B cell (primary cell): ENCODE measurements at regions not wholly inside any gene's neighbourhood (a gene's known extent, or its start where the extent isn't known, plus 50 kb on each side); places are given as distances from the start of the nearest gene placed in this dataset.

Experiments
- ATAC-seq: fragments of 200-7000 bp; cut with Tn5 transposase; one replicate; pipeline ENCODE4 v1.10.0; 2021; ENCODE audit warnings: low read depth, mild to moderate bottlenecking, moderate number of reproducible peaks, moderate library complexity
- CTCF ChIA-PET: fragments of 350-600 bp; sonication (Branson Sonifier 250); formaldehyde crosslinking; loops from one replicate; lab custom pipeline; 2021; ENCODE audit warnings: antibody characterized with exemption, inconsistent platforms; lab: Charles Lee
- POLR2A ChIA-PET: fragments of 350-600 bp; sonication (Branson Sonifier 250); formaldehyde crosslinking; loops from one replicate; lab custom pipeline; 2021; ENCODE audit warnings: antibody characterized with exemption; lab: Charles Lee
- DNase-seq: peaks from one replicate; pipeline ENCODE4 v3.0.0; 2013
- H2AFZ ChIP-seq: 2 replicates; pipeline ENCODE4 v1.6.1; 2012; ENCODE audit warnings: mild to moderate bottlenecking, low read depth, low read length; ENCODE audit not compliant: insufficient read depth, poor library complexity, severe bottlenecking
- H3K27ac ChIP-seq, 2 donors: 1 replicate in 1 of 2; 2 replicates in 1 of 2; pipeline ENCODE4 v1.5.1; 2012 to 2013; ENCODE audit warnings: low read length in 2 of 2, mild to moderate bottlenecking in 2 of 2, moderate library complexity in 1 of 2
- H3K27me3 ChIP-seq, 4 experiments: fragments of 200-600 bp in 1 of 4; sonication (generic) in 1 of 4; replicated peaks in 1 of 4; 1 replicate in 2 of 4; 2 replicates in 2 of 4; pipeline versions ENCODE4 v1.6.1 to v1.7.0; 2013 to 2016; ENCODE audit warnings: low read length in 3 of 4, mild to moderate bottlenecking in 2 of 4, mixed read lengths in 1 of 4, moderate library complexity in 1 of 4; ENCODE audit not compliant: insufficient read depth in 4 of 4, control insufficient read depth in 3 of 4; ENCODE audit errors: control extremely low read depth in 1 of 4
- H3K36me3 ChIP-seq, 2 experiments: replicated peaks in 1 of 2; 1 replicate in 1 of 2; 2 replicates in 1 of 2; pipeline versions ENCODE4 v1.6.1 to v1.7.1; 2013; ENCODE audit warnings: low read length in 1 of 2; ENCODE audit not compliant: insufficient read depth in 2 of 2, control insufficient read depth in 1 of 2; ENCODE audit errors: control extremely low read depth in 1 of 2, extremely low read depth in 1 of 2
- H3K4me1 ChIP-seq, 2 donors: fragments of 200-600 bp in 1 of 2; sonication (generic) in 1 of 2; 1 replicate in 1 of 2; 2 replicates in 1 of 2; pipeline versions ENCODE4 v1.5.1 to v1.6.1; 2013 to 2017; ENCODE audit warnings: low read length in 2 of 2; ENCODE audit not compliant: control insufficient read depth in 2 of 2, insufficient read depth in 2 of 2
- H3K4me2 ChIP-seq: replicated peaks from 2 replicates; pipeline ENCODE3; 2012; ENCODE audit warnings: mild to moderate bottlenecking, low read depth, low read length; ENCODE audit not compliant: poor library complexity, severe bottlenecking
- H3K4me3 ChIP-seq, 5 experiments: fragments of 200-600 bp in 1 of 5; sonication (generic) in 1 of 5; 1 replicate in 3 of 5; 2 replicates in 2 of 5; pipeline versions ENCODE4 v1.5.1 to v1.7.0; 2011 to 2016; ENCODE audit warnings: low read length in 4 of 5, mild to moderate bottlenecking in 4 of 5, low read depth in 2 of 5, control low read depth in 1 of 5, moderate library complexity in 1 of 5; ENCODE audit not compliant: insufficient read depth in 1 of 5; ENCODE audit errors: control extremely low read depth in 1 of 5, extremely low read depth in 1 of 5
- H3K79me2 ChIP-seq: fragments of 200-600 bp; sonication (generic); one replicate; pipeline ENCODE4 v1.6.0; 2016; ENCODE audit warnings: low read length; ENCODE audit not compliant: control insufficient read depth, insufficient read depth
- H3K9ac ChIP-seq: fragments of 200-600 bp; sonication (generic); 2 replicates; pipeline ENCODE4 v1.6.1; 2017; ENCODE audit warnings: mild to moderate bottlenecking, low read length, moderate library complexity
- H3K9me3 ChIP-seq, 3 donors: one replicate each; pipeline versions ENCODE4 v1.6.1 to v1.7.1; 2013; ENCODE audit warnings: low read length in 2 of 3; ENCODE audit not compliant: control insufficient read depth in 2 of 3, insufficient read depth in 1 of 3; ENCODE audit errors: control extremely low read depth in 1 of 3
- H4K20me1 ChIP-seq: 2 replicates; pipeline ENCODE4 v1.6.0; 2012; ENCODE audit warnings: mild to moderate bottlenecking, low read length; ENCODE audit not compliant: insufficient read depth, control insufficient read depth, poor library complexity, severe bottlenecking
- H3K27ac Mint-ChIP-seq: one replicate; pipeline ENCODE4 v1.8.0; 2021; ENCODE audit warnings: mixed read lengths
- H3K27me3 Mint-ChIP-seq: one replicate; pipeline ENCODE4 v1.8.0; 2021; ENCODE audit warnings: mixed read lengths
- H3K4me1 Mint-ChIP-seq: one replicate; pipeline ENCODE4 v1.8.0; 2021; ENCODE audit warnings: mixed read lengths
- H3K4me3 Mint-ChIP-seq: one replicate; pipeline ENCODE4 v1.8.0; 2021; ENCODE audit warnings: mixed read lengths
- H3K9me3 Mint-ChIP-seq: one replicate; pipeline ENCODE4 v1.8.0; 2022; ENCODE audit warnings: mixed read lengths; ENCODE audit not compliant: insufficient read depth
- EZH2 ChIP-seq: IDR thresholded peaks from 2 replicates; pipeline ENCODE4 v1.6.1; 2012; ENCODE audit warnings: borderline replicate concordance, low read depth, mild to moderate bottlenecking, moderate library complexity, low read length; ENCODE audit not compliant: insufficient read depth, poor library complexity, severe bottlenecking
- WGBS: methylation state at CpG from one replicate; pipeline ENCODE4 v1.1.5; 2013; ENCODE audit warnings: missing lambda C conversion rate; ENCODE audit not compliant: insufficient coverage; 5-methylcytosine and 5-hydroxymethylcytosine counted together
- intact Hi-C: fragments of 100-400 bp; cut with micrococcal nuclease; formaldehyde crosslinking; loops from one replicate; pipeline ENCODE4 v1.10.0; 2022
- TF ChIP-seq, protein P1 (sequence below): fragments of 200-600 bp; IDR thresholded peaks from one replicate; pipeline ENCODE4 v1.8.0; 2022; ENCODE audit warnings: antibody characterized with exemption, mild to moderate bottlenecking

GRCh38 chr12:131459773-131460365 is 251.0 kb upstream of the SFSWAP start:
- no peaks in the 10 kb centered on the region for H3K4me1 ChIP-seq
- H3K27ac Mint-ChIP-seq, result no peak overlapping the region
- H3K27me3 Mint-ChIP-seq, result peaks cover 21% of the 10 kb centered on the region
- H3K4me3 ChIP-seq, result no peak overlapping the region
- no peak overlapping the region for H2AFZ ChIP-seq
- ChIA-PET CTCF (no interaction called here), POLR2A (no interaction called here)
- H3K4me2 ChIP-seq, result no peak overlapping the region
- no peaks in the 10 kb centered on the region for H3K79me2 ChIP-seq
- 78% methylated on average over 18 of the region's 21 CpGs for WGBS
- no peak for TF ChIP-seq EZH2
- TF ChIP-seq, protein P1, sequence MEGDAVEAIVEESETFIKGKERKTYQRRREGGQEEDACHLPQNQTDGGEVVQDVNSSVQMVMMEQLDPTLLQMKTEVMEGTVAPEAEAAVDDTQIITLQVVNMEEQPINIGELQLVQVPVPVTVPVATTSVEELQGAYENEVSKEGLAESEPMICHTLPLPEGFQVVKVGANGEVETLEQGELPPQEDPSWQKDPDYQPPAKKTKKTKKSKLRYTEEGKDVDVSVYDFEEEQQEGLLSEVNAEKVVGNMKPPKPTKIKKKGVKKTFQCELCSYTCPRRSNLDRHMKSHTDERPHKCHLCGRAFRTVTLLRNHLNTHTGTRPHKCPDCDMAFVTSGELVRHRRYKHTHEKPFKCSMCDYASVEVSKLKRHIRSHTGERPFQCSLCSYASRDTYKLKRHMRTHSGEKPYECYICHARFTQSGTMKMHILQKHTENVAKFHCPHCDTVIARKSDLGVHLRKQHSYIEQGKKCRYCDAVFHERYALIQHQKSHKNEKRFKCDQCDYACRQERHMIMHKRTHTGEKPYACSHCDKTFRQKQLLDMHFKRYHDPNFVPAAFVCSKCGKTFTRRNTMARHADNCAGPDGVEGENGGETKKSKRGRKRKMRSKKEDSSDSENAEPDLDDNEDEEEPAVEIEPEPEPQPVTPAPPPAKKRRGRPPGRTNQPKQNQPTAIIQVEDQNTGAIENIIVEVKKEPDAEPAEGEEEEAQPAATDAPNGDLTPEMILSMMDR, result no peak
- no peaks in the 10 kb centered on the region for H4K20me1 ChIP-seq
- no peak for DNase-seq
- H3K9ac ChIP-seq, result no peak overlapping the region
- no peaks in the 10 kb centered on the region for H3K9me3 ChIP-seq
- no peak overlapping the region for H3K27ac ChIP-seq
- H3K4me1 Mint-ChIP-seq, result no peaks in the 10 kb centered on the region
- H3K9me3 Mint-ChIP-seq, result peaks cover 2% of the 10 kb centered on the region
- H3K4me3 Mint-ChIP-seq, result no peak overlapping the region
- intact Hi-C loops, result no loop called here
- no peaks in the 10 kb centered on the region for H3K36me3 ChIP-seq
- H3K27me3 ChIP-seq, result peaks cover 0 to 5% (median 2%) of the 10 kb centered on the region in 4 experiments
- no peak for ATAC-seq

DNA sequence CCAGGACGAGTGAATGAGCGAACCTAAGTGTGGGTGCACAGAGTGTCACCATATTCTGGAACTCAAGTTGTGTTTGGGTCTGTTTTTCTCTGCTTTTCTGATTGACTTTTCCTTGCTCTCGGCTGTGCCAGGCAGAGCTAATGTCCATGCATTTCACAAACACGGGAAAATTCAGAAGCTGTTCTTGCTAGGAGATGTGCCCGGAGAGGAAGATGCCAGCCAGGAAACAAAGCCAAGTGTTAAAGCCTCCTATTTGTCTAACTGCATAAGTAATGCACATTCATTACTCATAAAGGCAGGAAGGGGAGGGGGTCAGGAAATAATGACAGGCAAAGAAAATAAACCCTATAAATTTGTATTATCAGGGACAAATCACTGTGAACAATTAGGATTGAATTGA is 250.4 kb upstream of the SFSWAP start:
- H3K4me3 Mint-ChIP-seq, result no peak overlapping the region

More for the DNA sequence above, 250.4 kb upstream of the SFSWAP start:
- Histone ChIP-seq H3K4me2 (no peak overlapping the region), H4K20me1 (no peaks in the 10 kb centered on the region), H3K27ac (no peak overlapping the region), H3K79me2 (no peaks in the 10 kb centered on the region), H3K4me3 (no peak overlapping the region), H2AFZ (no peak overlapping the region), H3K27me3 (peaks cover 0 to 3% (median 2%) of the 10 kb centered on the region in 4 experiments), H3K9me3 (no peaks in the 10 kb centered on the region), H3K4me1 (no peaks in the 10 kb centered on the region), H3K36me3 (no peaks in the 10 kb centered on the region), H3K9ac (no peak overlapping the region)
- Mint-ChIP-seq H3K4me1 (no peaks in the 10 kb centered on the region), H3K9me3 (peaks cover 2% of the 10 kb centered on the region), H3K27ac (no peak overlapping the region), H3K27me3 (peaks cover 21% of the 10 kb centered on the region)
- ChIA-PET POLR2A (no interaction called here), CTCF (no interaction called here)
- ATAC-seq (no peak), DNase-seq (no peak)
- 76% methylated on average over 4 of the region's 5 CpGs for WGBS
- TF ChIP-seq, protein P1, result no peak
- no peak for TF ChIP-seq EZH2
- intact Hi-C loops, result no loop called here
